Naive thymus-derived CD8-positive, alpha-beta T cell (primary cell): ENCODE measurements at regions not wholly inside any gene's neighbourhood (a gene's known extent, or its start where the extent isn't known, plus 50 kb on each side); places are given as distances from the start of the nearest gene placed in this dataset.

Experiments used
- ATAC-seq, 2 donors: fragments of 150-1000 bp; cut with Tn5 transposase in 1 of 2; sonication (Bioruptor Pico), chemical (Tn5 transposase) in 1 of 2; 1 replicate in 1 of 2; 2 replicates in 1 of 2; pipeline ENCODE4 v1.10.0; 2021; ENCODE audit warnings: mild to moderate bottlenecking in 2 of 2, moderate library complexity in 2 of 2
- POLR2A ChIA-PET: fragments of 350-600 bp; sonication (Branson Sonifier 250); formaldehyde crosslinking; loops from one replicate; lab custom pipeline; 2021; ENCODE audit warnings: antibody characterized with exemption; lab: Charles Lee
- DNase-seq, 10 donors: peaks; one replicate each; pipeline versions ENCODE4 v3.0.0 to v3.0.0-alpha.2; 2020 to 2022
- H3K27ac Mint-ChIP-seq, 10 donors: one replicate each; pipeline ENCODE4 v1.8.0; 2020 to 2022; ENCODE audit warnings: mild to moderate bottlenecking in 10 of 10, mixed read lengths in 10 of 10, moderate library complexity in 4 of 10, inconsistent platforms in 1 of 10
- H3K27me3 Mint-ChIP-seq, 5 donors: one replicate each; pipeline ENCODE4 v1.8.0; 2021 to 2022; ENCODE audit warnings: mixed read lengths in 5 of 5
- H3K36me3 Mint-ChIP-seq, 3 donors: one replicate each; pipeline ENCODE4 v1.8.0; 2020 to 2022; ENCODE audit warnings: mixed read lengths in 3 of 3, mild to moderate bottlenecking in 2 of 3, inconsistent platforms in 1 of 3
- H3K4me1 Mint-ChIP-seq, 4 donors: one replicate each; pipeline ENCODE4 v1.8.0; 2021 to 2022; ENCODE audit warnings: mixed read lengths in 4 of 4
- H3K4me3 Mint-ChIP-seq, 10 donors: one replicate each; pipeline ENCODE4 v1.8.0; 2020 to 2022; ENCODE audit warnings: mild to moderate bottlenecking in 10 of 10, mixed read lengths in 10 of 10, moderate library complexity in 6 of 10, inconsistent platforms in 1 of 10
- H3K9me3 Mint-ChIP-seq, 9 donors: one replicate each; pipeline ENCODE4 v1.8.0; 2020 to 2022; ENCODE audit warnings: mixed read lengths in 9 of 9, mild to moderate bottlenecking in 3 of 9, inconsistent platforms in 1 of 9, moderate library complexity in 1 of 9

- Mint-ChIP-seq H3K4me1 (no peaks in the 10 kb centered on the region), H3K27me3 (no peaks in the 10 kb centered on the region), H3K4me3 (no peak overlapping the region), H3K36me3 (no peaks in the 10 kb centered on the region), H3K27ac (no peak overlapping the region), H3K9me3 (peaks cover 0 to 8% (median 0%) of the 10 kb centered on the region in 9 donors)
- POLR2A ChIA-PET = no interaction called here
- no peak for DNase-seq
- no peak for ATAC-seq
Measured at GRCh38 chr13:82717249-82717648, 1165.0 kb downstream of the SLITRK1 start.

- DNase-seq (no peak), ATAC-seq (no peak)
- H3K36me3 Mint-ChIP-seq = no peaks in the 10 kb centered on the region
- no peaks in the 10 kb centered on the region for H3K27me3 Mint-ChIP-seq
- H3K9me3 Mint-ChIP-seq = peaks cover 0 to 14% (median 0%) of the 10 kb centered on the region in 9 donors
- no peak overlapping the region for H3K27ac Mint-ChIP-seq
- POLR2A ChIA-PET = no interaction called here
- no peaks in the 10 kb centered on the region for H3K4me1 Mint-ChIP-seq
- no peak overlapping the region for H3K4me3 Mint-ChIP-seq
Measured at GRCh38 chr13:82713687-82714405, 1168.4 kb downstream of the SLITRK1 start.

- no peak for ATAC-seq
- no peaks in the 10 kb centered on the region for H3K4me1 Mint-ChIP-seq
- no peaks in the 10 kb centered on the region for H3K36me3 Mint-ChIP-seq
- H3K4me3 Mint-ChIP-seq = no peak overlapping the region
- H3K27me3 Mint-ChIP-seq = no peaks in the 10 kb centered on the region
- H3K27ac Mint-ChIP-seq = no peak overlapping the region
- POLR2A ChIA-PET = no interaction called here
- DNase-seq = no peak
- peaks cover 0 to 8% (median 0%) of the 10 kb centered on the region in 9 donors for H3K9me3 Mint-ChIP-seq
Measured at GRCh38 chr13:82702513-82702912, 1179.8 kb downstream of the SLITRK1 start.

- no peak overlapping the region for H3K27ac Mint-ChIP-seq
- no peak for ATAC-seq
- peaks cover 0 to 8% (median 0%) of the 10 kb centered on the region in 9 donors for H3K9me3 Mint-ChIP-seq
- no peaks in the 10 kb centered on the region for H3K4me1 Mint-ChIP-seq
- POLR2A ChIA-PET = no interaction called here
- H3K27me3 Mint-ChIP-seq = no peaks in the 10 kb centered on the region
- H3K4me3 Mint-ChIP-seq = no peak overlapping the region
- DNase-seq = no peak
- no peaks in the 10 kb centered on the region for H3K36me3 Mint-ChIP-seq
Measured at GRCh38 chr13:82701020-82701419, 1181.3 kb downstream of the SLITRK1 start.

GRCh38 chr13:82698941-82699340 lies 1183.3 kb downstream of the SLITRK1 start:
- H3K9me3 Mint-ChIP-seq = peaks cover 0 to 8% (median 0%) of the 10 kb centered on the region in 9 donors
- POLR2A ChIA-PET = no interaction called here
- DNase-seq (no peak), ATAC-seq (no peak)
- H3K27ac Mint-ChIP-seq = no peak overlapping the region
- no peak overlapping the region for H3K4me3 Mint-ChIP-seq
- H3K4me1 Mint-ChIP-seq = no peaks in the 10 kb centered on the region
- H3K27me3 Mint-ChIP-seq = no peaks in the 10 kb centered on the region
- H3K36me3 Mint-ChIP-seq = no peaks in the 10 kb centered on the region

GRCh38 chr13:82698383-82698782 lies 1183.9 kb downstream of the SLITRK1 start:
- H3K4me1 Mint-ChIP-seq = no peaks in the 10 kb centered on the region
- H3K4me3 Mint-ChIP-seq = no peak overlapping the region
- peaks cover 0 to 4% (median 0%) of the 10 kb centered on the region in 5 donors for H3K27me3 Mint-ChIP-seq
- no peak for DNase-seq
- peaks cover 0 to 8% (median 0%) of the 10 kb centered on the region in 9 donors for H3K9me3 Mint-ChIP-seq
- POLR2A ChIA-PET = no interaction called here
- H3K36me3 Mint-ChIP-seq = no peaks in the 10 kb centered on the region
- H3K27ac Mint-ChIP-seq = no peak overlapping the region
- no peak for ATAC-seq

GRCh38 chr13:82693607-82694006 lies 1188.7 kb downstream of the SLITRK1 start:
- H3K27ac Mint-ChIP-seq = no peak overlapping the region
- no peak overlapping the region for H3K4me3 Mint-ChIP-seq
- ATAC-seq (peak in 1 of 2 donors; percentile 35), DNase-seq (no peak)
- H3K27me3 Mint-ChIP-seq = peaks cover 0 to 4% (median 0%) of the 10 kb centered on the region in 5 donors
- H3K9me3 Mint-ChIP-seq = no peaks in the 10 kb centered on the region
- peaks cover 7 to 12% (median 8%) of the 10 kb centered on the region in 4 donors for H3K4me1 Mint-ChIP-seq
- POLR2A ChIA-PET = no interaction called here
- no peaks in the 10 kb centered on the region for H3K36me3 Mint-ChIP-seq

- Mint-ChIP-seq H3K4me1 (peaks cover 8 to 26% (median 21%) of the 10 kb centered on the region in 4 donors), H3K9me3 (no peaks in the 10 kb centered on the region), H3K36me3 (no peaks in the 10 kb centered on the region), H3K27ac (peak overlapping the region in 9 of 10 donors; percentile 22 to 83 (median 66)), H3K4me3 (peak overlapping the region; percentile 59 to 85 (median 78)), H3K27me3 (peaks cover 0 to under 1% (median 0%) of the 10 kb centered on the region in 5 donors)
- ATAC-seq (peak in 1 of 2 donors; percentile 25), DNase-seq (peak in 1 of 10 donors; percentile 11)
- POLR2A ChIA-PET = no interaction called here
Measured at GRCh38 chr13:82688400-82688994, 1193.8 kb downstream of the SLITRK1 start.

GRCh38 chr13:82687884-82688283 lies 1194.4 kb downstream of the SLITRK1 start:
- Mint-ChIP-seq H3K36me3 (no peaks in the 10 kb centered on the region), H3K27ac (peak overlapping the region in 8 of 10 donors; percentile 22 to 83 (median 66)), H3K4me3 (peak overlapping the region; percentile 59 to 85 (median 78)), H3K27me3 (no peaks in the 10 kb centered on the region), H3K9me3 (no peaks in the 10 kb centered on the region), H3K4me1 (peaks cover 8 to 26% (median 21%) of the 10 kb centered on the region in 4 donors)
- DNase-seq = no peak
- peak in 1 of 2 donors; percentile 16 for ATAC-seq
- POLR2A ChIA-PET = no interaction called here

GRCh38 chr13:82681535-82681934 lies 1200.7 kb downstream of the SLITRK1 start:
- peaks cover 0 to 2% (median under 1%) of the 10 kb centered on the region in 4 donors for H3K4me1 Mint-ChIP-seq
- H3K36me3 Mint-ChIP-seq = no peaks in the 10 kb centered on the region
- H3K4me3 Mint-ChIP-seq = no peak overlapping the region
- ATAC-seq (no peak), DNase-seq (no peak)
- peaks cover 0 to 4% (median 0%) of the 10 kb centered on the region in 9 donors for H3K9me3 Mint-ChIP-seq
- H3K27me3 Mint-ChIP-seq = no peaks in the 10 kb centered on the region
- POLR2A ChIA-PET = no interaction called here
- H3K27ac Mint-ChIP-seq = no peak overlapping the region

GRCh38 chr13:82678052-82678451 lies 1204.2 kb downstream of the SLITRK1 start:
- Mint-ChIP-seq H3K36me3 (no peaks in the 10 kb centered on the region), H3K27ac (no peak overlapping the region), H3K4me1 (no peaks in the 10 kb centered on the region), H3K9me3 (peaks cover 0 to 4% (median 0%) of the 10 kb centered on the region in 9 donors), H3K27me3 (no peaks in the 10 kb centered on the region), H3K4me3 (no peak overlapping the region)
- ATAC-seq (no peak), DNase-seq (no peak)
- POLR2A ChIA-PET = no interaction called here

GRCh38 chr13:82675024-82675423 lies 1207.2 kb downstream of the SLITRK1 start:
- H3K4me3 Mint-ChIP-seq = no peak overlapping the region
- no peaks in the 10 kb centered on the region for H3K36me3 Mint-ChIP-seq
- DNase-seq = no peak
- peaks cover 0 to 4% (median 0%) of the 10 kb centered on the region in 9 donors for H3K9me3 Mint-ChIP-seq
- H3K27me3 Mint-ChIP-seq = no peaks in the 10 kb centered on the region
- POLR2A ChIA-PET = no interaction called here
- H3K4me1 Mint-ChIP-seq = no peaks in the 10 kb centered on the region
- no peak for ATAC-seq
- H3K27ac Mint-ChIP-seq = no peak overlapping the region

GRCh38 chr13:82674546-82674945 lies 1207.7 kb downstream of the SLITRK1 start:
- POLR2A ChIA-PET = no interaction called here
- Mint-ChIP-seq H3K4me3 (no peak overlapping the region), H3K4me1 (no peaks in the 10 kb centered on the region), H3K36me3 (no peaks in the 10 kb centered on the region), H3K27ac (no peak overlapping the region), H3K27me3 (no peaks in the 10 kb centered on the region), H3K9me3 (peaks cover 0 to 4% (median 0%) of the 10 kb centered on the region in 9 donors)
- ATAC-seq (no peak), DNase-seq (no peak)
